HG02798 (cell line): ENCODE measurements at regions not wholly inside any gene's neighbourhood (a gene's known extent, or its start where the extent isn't known, plus 50 kb on each side); places are given as distances from the start of the nearest gene placed in this dataset.

ENCODE experiments used
- ATAC-seq: cut with Tn5 transposase; IDR thresholded peaks from one replicate; pipeline ENCODE4 v1.9.1; 2021; ENCODE audit warnings: mild to moderate bottlenecking; ENCODE audit not compliant: unreplicated experiment, poor library complexity

DNA sequence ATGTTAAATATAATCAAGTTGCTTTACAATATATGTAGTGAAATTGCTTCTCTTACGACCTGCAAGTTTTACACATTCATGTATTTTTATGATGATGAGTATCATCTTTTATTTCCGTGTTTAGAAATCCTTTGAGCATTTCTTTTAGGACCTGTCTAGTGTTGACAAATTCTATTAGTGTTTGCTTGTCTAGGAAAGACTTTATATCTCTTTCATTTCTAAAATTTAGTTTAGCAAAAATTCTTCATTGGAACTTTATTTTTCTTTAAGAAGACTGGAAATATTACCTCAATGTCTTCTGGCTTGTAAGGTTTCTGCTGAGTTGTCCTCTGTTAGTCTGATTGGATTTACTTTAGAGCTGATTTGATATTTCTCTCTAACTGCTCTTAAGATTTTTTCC, 920.9 kb upstream of the CTNND2 start:
- ATAC-seq = no peak

DNA sequence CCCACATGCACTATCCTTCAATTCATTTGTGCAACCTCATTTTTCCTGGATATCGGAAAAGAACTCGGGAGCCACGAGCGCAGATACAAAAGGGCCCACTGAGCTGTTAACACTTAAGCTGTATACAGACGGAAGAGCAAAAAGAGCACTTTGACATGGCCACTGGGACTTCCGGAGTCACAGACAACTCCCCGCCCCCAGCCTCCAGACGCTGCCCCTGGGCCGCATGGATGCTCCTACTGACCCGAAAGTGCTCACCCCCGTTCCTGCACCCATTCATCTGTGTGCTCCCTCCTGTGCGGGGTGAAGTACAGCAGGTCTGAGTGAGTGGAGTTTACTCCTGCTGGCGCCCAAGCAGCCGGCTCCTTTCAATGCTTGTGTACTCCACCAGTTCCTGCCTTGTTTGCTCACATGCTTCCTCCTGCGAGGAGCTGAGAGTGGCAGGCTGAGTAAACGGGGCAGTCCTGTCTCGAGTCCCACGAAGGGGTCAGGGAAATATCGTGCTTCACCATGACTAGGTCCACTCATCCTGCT, 901.0 kb upstream of the CTNND2 start:
- no peak for ATAC-seq

DNA sequence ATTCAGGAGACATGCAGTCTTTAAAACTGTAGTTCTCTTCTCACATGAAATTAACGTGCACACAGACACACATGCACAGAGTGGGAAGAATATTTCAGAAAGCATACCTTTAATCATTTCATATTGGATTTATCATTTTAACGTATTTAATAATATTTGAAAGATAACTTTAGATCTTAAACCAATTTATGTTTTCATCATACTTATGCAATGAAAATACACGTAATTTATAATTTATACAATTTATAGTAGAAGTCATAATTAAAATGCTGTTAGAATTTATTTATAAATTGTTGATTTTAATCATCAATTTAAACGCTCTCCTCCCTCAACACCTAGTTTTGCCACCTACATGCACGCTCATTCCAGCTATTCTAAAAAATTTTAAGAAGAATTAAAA, 894.9 kb upstream of the CTNND2 start:
- no peak for ATAC-seq

DNA sequence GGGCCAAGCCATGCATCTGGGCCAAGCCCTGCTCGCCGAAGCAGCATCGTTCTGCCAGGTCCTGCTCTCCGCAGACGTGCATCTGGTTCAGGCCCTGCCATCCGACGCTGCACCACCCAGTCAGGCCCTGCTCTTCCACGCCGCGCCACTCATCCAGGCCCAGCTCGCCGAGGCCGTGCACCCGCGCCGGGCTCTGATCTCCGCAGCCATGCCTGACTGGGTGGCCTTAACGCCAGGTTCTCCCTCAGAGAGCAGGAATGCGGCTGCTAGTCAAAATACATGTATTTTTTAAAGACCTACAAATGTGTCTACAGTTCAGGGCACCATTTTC, 891.1 kb upstream of the CTNND2 start:
- ATAC-seq = no peak

DNA sequence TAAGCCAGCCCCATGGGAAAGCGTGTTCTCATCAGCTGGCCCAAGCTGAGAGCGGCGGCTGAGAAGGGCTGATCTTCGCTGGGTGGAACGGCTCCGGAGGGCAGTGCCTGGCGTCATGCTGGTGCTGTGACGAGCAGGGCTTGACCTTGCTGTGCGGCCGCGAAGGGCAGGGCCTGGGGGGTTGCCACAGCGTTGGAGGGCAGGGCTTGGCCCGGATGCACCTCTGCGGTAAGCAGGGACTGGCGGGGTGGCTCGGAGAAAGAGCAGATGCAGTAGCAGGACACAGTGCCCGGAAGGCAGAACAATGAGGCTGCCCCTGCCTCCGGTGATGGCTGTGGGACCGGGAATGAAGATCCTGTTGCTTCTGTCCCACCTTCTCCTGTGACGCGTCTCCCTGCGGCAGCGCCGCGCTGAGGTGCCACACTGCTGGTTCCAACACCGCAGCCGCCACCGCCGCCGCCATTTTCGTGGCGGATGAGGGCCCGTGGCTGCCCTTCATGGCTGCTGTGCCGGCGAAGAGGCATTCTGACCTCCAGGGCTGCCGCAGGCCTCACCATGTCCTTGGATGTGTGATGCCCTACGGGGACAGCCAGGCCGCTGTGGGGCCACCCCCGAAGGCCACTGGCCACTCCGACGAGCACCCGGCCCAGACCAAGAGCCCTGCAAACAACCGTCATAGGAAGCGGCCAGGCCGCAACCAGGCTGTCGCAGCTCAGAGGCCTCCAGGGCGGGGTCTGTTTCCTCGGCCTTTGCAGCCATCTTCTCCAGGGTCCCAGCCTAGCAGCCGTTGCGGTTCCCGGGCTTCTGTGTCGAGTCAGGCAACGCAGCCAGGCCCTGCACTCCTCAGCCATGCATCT, 890.5 kb upstream of the CTNND2 start:
- no peak for ATAC-seq

DNA sequence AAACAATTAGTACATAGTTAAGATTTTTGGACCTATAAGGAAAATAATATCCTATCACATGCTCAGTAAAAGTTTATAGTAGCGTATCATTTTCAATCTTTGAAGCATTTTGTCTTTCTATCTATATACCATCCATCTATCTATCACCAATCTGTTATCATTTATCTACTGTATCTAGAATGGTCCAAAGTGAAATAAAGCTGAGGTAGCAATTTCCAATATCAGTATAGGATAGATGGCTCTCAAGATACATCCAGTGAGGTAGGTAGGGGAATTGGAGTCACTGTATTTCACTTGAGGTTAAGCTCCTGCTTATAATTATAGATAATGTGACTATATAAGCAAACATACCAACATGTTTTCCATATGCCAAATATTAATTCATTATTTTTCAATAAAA, 889.1 kb upstream of the CTNND2 start:
- ATAC-seq = no peak

DNA sequence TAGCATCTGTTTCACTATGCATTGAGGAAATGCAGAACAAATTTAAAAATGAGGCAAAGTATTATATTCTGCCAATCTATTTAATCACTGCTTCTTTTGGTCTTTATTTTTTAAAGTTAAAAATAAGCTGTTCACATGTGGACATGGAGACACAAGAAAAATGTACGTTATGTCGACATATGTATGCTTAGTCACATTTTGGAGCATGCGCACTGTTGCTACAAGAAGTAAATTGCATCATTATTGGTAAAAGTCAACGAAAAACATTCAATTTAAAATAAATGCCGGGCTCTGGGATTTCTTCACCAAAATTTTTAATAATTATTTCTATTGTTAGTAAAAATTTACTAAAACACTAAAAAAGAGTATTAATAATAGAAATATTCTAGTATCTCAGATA, 876.3 kb upstream of the CTNND2 start:
- no peak for ATAC-seq

DNA sequence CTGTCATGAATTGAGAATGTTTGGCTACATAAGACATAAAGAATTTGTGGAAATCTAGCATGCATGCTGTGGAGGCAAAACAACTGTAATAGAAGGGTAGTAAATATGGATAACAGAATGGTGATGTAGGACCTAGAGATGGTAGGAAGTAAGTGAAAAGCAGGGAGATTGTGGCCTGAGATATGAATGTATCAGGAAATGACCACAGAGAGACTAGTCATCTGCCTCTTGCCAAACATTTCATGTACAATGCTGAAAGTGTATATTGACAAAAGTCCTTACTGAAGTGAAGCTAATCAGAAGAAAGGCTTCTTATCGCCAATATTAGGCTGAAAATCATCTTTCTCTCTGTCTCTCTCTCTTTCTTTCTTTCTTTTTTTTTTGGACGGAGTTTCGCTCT, 873.1 kb upstream of the CTNND2 start:
- ATAC-seq = no peak

DNA sequence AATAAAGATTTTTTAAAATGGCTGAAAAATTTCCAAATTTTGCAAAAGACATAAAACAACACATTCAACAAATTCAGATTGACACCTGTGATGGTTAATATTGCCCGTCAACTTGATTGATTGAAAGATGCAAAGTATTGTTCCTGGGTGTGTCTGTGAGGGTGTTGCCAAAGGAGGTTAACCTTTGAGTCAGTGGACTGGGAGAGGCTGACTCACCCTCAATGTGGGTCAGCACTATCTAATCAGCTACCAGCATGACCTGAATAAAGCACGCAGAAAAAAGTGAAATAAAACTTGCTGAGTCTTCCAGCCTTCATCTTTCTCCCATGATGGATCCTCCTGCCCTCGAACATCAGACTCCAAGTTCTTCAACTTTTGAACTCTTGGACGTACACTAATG, 868.0 kb upstream of the CTNND2 start:
- no peak for ATAC-seq

DNA sequence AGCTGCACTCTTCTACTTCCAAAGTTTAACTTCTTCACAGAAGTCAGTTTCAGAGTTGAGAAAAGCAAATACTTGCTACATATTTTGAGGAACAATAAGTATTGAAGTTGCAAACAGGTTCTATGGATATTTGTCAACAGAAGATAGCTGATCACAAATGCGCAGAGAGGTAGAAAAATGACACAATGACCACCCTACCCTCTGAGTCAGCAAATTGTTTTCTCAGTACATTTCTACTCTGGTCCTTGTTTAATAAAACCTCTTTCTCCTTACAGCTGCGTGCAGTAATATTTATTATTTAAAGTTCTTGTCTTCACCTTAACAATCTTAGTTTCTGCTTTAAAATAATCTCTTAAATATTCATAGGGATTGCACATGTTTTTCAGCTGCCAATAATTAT, 855.1 kb upstream of the CTNND2 start:
- no peak for ATAC-seq

DNA sequence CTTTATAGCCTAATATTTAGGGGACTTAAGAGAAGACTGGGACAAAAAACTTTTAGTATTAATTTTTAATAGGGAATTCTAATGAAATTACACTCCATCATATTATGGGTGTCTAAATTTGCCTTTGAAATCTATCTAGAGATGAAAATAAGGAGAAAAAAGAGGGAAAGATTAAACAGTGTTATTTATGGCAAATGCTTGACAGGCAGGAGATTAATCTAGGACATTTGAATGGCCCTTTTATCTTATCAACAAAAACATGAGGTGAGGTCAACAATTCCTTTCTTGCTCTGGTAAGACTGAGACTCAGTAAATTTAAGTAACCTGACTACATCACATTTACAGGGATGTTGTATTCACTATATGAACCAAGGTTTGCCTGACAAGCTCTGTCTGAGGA, 852.8 kb upstream of the CTNND2 start:
- ATAC-seq = no peak

DNA sequence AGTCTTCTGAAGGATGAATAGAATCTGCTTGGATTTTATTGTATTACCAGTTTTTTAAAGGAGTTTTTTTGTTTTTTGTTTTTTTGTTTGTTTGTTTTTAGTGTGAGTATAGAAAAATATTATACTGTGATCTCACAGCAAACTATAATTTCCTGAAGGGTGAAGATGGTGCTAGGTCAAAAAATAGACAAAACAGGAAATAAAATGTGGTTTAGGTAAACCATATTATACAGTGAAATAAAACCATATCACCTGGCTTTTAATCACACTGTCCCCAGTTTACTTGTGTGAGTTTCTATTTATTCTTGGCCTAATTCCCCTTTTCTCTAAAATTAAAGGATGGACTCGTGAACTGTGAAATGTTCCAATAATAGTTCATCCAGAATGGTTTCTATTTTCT, 841.3 kb upstream of the CTNND2 start:
- no peak for ATAC-seq

DNA sequence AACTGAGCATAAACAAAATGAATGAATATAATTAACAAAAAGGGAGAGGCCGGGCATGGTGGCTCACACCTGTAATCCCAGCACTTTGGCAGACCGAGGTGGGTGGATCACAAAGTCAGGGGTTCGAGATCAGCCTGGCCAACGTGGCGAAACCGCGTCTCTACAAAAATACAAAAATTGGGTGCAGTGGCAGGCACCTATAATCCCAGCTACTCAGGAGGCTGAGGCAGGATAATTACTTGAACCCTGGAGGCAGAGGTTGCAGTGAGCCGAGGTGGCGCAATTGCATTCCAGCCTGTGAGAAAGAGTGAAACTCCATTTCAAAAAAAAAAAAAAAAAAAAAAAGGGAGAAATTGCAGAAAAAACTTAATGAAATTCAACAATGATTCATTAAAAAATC, 839.3 kb upstream of the CTNND2 start:
- no peak for ATAC-seq

DNA sequence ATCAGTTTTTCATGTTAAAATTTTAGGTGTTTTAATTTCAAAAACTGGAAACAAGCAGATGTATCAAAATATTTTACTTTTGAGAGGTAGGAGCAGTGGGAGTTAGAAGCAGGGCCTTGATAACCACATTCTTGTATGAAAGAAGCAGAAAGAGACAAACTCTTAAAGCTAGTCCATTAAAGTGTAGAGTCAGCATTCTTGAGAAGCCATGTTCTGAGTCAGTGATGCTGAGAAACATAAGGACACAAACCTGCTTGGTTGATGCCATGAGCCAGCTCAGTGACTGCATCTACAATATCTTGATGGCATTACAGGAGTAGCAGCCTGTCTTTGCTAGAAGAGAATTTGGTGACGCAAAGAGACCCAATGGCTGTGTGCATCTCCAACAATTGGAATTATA, 826.1 kb upstream of the CTNND2 start:
- no peak for ATAC-seq

DNA sequence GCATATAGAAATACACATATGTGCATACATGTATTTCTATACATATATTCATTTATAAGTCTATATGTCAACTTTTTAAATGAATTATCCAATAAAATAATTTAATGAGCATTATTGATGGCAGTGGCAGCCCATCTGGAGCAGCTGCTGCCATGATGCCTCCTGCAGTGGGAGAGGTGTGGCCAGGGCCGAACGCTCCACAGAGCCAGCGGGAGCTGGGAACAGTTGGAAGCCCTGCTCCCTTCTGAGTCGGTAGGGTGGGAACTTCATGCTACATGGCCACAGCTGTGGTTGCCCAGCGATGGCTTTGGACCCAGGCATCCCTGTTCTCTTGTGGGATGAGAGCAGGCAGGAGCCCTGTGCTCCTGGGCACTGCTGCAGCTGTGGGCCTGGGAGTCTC, 812.4 kb upstream of the CTNND2 start:
- ATAC-seq = no peak

DNA sequence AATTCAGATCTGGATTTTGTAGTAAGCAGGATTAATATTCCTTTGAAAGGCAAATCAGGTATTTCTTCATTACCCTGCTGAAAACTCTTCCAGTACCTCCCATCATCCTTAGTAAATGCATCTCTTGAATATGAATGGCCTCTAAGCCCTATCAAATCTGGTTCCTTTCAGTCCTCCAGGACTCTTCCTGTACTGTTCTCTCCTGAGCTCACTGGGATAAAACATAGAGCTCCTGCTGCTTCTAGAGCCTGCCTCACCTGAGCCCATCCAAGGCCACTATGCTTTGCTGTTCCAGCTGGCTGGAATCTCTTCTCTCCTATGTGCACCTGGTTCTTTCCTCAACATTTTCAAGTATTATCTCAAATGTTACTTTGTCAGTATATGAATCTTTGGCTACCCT, 803.3 kb upstream of the CTNND2 start:
- no peak for ATAC-seq

DNA sequence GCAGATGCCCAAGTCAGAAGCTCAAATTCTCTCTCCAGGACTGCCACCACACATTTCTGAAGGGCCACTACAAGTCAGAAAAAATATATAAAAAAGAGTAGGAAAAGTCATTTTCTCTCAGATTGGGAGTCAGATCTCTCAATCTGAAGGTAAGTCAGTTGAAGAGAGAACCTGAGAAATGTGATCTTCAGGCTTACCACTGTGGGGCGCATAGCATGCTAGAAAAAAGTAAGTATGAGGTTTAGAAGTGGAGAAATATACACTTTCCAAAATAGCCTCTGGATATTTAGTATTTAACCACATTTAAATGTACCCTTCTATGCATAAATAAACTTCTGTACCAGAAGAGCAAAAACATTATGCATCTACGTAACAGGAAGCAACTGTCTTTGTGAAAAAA, 800.7 kb upstream of the CTNND2 start:
- no peak for ATAC-seq

DNA sequence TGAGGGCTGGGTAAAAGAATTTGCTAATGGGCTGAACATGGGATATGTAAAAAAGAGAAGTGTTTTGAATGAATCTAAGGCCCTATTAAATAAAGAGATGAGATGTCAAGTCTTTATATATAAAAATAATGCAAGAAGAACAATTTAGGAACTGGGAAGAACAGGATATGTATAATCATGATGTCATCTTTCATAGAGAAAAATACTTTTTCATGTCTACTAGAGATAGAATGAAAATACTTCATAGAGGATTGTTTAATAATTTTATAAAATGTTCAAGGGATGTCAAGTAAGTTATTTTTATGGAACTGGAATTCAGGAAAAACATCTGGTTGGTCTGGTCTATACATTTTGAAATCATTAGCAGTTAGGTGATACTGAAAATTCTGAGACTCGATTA, 799.0 kb upstream of the CTNND2 start:
- no peak for ATAC-seq

DNA sequence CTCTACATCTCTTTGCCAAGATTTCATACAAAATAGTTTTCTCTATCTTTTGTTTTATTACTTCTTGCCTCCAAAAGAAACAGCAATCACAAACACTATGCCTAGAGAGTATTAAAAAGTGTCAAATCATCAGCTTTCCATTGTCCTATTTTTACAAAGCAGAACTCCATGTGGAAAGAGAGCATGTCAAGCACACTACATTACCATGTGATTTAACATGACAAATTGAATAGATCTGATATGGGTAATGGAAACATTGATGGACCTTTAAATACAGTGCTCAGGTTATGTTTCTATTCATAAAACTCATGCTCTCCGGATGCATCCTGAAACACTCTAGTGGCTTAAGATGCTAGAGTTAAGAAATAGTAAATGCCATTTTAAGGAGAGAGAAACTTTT, 791.4 kb upstream of the CTNND2 start:
- ATAC-seq = no peak

DNA sequence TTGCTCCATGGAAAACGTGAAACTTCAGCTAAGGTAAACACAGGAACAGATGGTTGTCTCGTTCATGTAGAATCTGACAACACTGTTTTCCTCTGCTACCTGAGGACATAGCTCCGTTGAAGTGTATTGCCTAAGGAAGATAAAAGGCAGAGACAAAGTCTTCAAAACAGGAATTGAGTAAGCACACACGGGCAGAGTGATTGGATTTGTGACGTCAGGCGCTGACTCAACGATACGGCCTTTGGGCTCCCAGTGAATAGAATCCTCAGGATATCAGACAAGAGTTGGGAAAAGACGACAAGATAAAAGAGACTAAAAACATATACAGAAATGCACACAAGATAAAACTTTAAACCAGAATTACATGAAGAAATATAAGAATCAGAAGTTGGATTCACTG, 787.1 kb upstream of the CTNND2 start:
- ATAC-seq = no peak

DNA sequence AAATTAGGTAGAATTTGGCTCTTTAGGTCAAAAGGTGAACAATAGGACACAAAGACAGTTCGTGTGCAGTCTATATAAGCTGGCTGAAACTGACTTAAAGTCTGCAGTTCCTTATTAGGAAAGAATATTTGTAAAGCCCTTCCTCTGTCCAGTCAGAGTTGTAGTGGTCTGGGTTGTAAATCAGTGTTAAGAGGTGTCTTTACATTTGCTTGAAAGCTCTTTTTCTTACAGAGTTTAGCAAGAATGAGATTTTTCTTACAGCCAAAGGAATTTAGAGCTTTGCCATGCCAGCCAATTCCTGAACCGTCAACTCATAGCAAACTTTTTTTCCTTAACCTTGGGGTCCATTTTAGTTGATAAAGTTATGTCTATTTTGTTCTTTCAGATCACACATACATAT, 786.1 kb upstream of the CTNND2 start:
- ATAC-seq = no peak

DNA sequence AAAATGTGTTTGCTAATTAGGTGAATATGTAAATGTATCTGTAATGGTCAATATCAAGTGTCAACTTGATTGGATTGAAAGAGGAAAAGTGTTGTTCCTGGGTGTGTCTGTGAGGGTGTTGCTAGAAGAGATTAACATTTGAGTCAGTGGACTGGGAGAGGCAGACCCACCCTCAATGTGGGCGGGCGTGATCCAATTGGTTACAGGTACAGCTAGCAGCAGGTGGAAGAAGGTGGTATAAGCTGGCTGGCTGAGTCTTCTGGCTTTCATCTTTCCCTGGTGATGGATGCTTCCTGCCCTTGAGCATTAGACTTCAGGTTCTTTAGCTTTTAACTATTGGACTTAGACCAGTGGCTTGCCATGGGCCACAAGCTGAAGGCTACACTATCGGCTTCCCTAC, 779.0 kb upstream of the CTNND2 start:
- no peak for ATAC-seq

DNA sequence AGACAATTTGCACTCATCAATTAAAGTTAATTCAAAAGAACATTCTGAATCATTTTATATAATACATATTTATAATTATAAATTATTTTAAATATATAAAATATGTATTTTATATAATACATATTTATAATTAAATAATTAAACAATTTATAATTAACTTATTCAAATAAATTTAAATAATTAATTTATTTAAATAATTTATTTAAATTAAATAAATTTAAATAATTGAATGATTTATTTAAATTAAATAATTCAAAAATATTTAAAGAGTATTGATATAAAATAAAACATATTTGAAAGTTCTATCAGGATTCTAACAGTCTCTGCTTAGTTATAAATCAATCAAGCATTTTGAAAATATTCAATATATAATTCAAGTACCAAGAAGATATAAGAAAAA, 775.5 kb upstream of the CTNND2 start:
- ATAC-seq = no peak
